Endothelial cell of umbilical vein (primary cell): ENCODE measurements at regions not wholly inside any gene's neighbourhood (a gene's known extent, or its start where the extent isn't known, plus 50 kb on each side); places are given as distances from the start of the nearest gene placed in this dataset.
"Not testable (repeated sequence)": the region's sequence is repeated elsewhere in the genome, so short reads cannot be mapped to it uniquely, and the experiment has no call there.

Experiments used
- CTCF ChIP-seq, 2 donors: IDR thresholded peaks; 1 replicate in 1 of 2; 2 replicates in 1 of 2; pipeline ENCODE4 v1.5.1; 2011; ENCODE audit warnings: low read length in 2 of 2, mild to moderate bottlenecking in 2 of 2, moderate library complexity in 2 of 2, control low read depth in 1 of 2, inconsistent platforms in 1 of 2, low read depth in 1 of 2; ENCODE audit not compliant: insufficient read depth in 1 of 2; ENCODE audit errors: extremely low read depth in 1 of 2
- EZH2 ChIP-seq: IDR thresholded peaks from 2 replicates; pipeline ENCODE4 v1.6.1; 2012; ENCODE audit warnings: borderline replicate concordance, low read depth, mild to moderate bottlenecking, moderate library complexity, low read length, inconsistent platforms; ENCODE audit not compliant: severe bottlenecking
- JUN ChIP-seq: IDR thresholded peaks from 2 replicates; pipeline ENCODE4 v1.6.1; 2011; ENCODE audit warnings: borderline replicate concordance, low read depth; ENCODE audit not compliant: insufficient read length, insufficient read depth
- MYC ChIP-seq: IDR thresholded peaks from one replicate; pipeline ENCODE4 v1.6.1; 2011; ENCODE audit warnings: mild to moderate bottlenecking, low read depth, low read length
- POLR2A ChIP-seq: IDR thresholded peaks from 2 replicates; pipeline ENCODE4 v1.6.1; 2012; ENCODE audit warnings: low read depth, mild to moderate bottlenecking, control low read depth, low read length
- POLR2AphosphoS5 ChIP-seq: IDR thresholded peaks from 2 replicates; pipeline ENCODE4 v1.6.1; 2012; ENCODE audit warnings: low read depth, mild to moderate bottlenecking, control low read depth, low read length, moderate library complexity; ENCODE audit not compliant: insufficient read depth

GRCh38 chr12:9293391-9293790 is 85.2 kb upstream of the PZP start:
- TF ChIP-seq CTCF (IDR thresholded peaks at IDR 0.05; ENCODE audit: extremely low read depth in 1 of 2, insufficient read depth in 1 of 2, low read depth in 1 of 2, low read length in 2 of 2); EZH2; MYC; POLR2AphosphoS5; POLR2A; JUN: not testable (repeated sequence)
